NCI-H446 treated with DMSO at 0.1 percent for 48 hours (cell line): ENCODE measurements at regions not wholly inside any gene's neighbourhood (a gene's known extent, or its start where the extent isn't known, plus 50 kb on each side); places are given as distances from the start of the nearest gene placed in this dataset.

ENCODE experiments used
- DNase-seq: peaks from one replicate; lab custom pipeline; 2025; lab: John Stamatoyannopoulos, UW

DNA sequence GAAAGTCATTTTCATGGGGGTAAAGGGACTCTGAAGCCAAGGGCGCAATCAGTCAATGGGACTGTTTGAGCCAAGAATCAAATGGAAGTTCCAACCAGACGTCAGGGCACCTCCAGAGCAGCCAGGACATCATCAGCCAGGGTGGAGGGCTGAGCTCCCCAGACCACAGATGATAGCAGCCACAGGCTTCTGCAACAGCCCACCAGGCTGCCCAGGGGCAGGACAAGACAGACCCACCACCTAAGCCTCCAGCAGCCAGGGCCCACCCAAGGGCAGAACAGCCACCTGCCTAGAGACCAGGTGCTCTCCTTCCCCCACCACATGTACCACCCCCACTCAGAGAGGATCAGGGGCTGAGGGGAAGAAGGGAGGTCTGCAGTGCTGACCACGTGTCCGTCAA lies 53.8 kb upstream of the SLC66A3 start:
- no peak for DNase-seq

GRCh38 chr2:11102466-11102865 lies 52.8 kb upstream of the SLC66A3 start:
- DNase-seq: no peak

DNA sequence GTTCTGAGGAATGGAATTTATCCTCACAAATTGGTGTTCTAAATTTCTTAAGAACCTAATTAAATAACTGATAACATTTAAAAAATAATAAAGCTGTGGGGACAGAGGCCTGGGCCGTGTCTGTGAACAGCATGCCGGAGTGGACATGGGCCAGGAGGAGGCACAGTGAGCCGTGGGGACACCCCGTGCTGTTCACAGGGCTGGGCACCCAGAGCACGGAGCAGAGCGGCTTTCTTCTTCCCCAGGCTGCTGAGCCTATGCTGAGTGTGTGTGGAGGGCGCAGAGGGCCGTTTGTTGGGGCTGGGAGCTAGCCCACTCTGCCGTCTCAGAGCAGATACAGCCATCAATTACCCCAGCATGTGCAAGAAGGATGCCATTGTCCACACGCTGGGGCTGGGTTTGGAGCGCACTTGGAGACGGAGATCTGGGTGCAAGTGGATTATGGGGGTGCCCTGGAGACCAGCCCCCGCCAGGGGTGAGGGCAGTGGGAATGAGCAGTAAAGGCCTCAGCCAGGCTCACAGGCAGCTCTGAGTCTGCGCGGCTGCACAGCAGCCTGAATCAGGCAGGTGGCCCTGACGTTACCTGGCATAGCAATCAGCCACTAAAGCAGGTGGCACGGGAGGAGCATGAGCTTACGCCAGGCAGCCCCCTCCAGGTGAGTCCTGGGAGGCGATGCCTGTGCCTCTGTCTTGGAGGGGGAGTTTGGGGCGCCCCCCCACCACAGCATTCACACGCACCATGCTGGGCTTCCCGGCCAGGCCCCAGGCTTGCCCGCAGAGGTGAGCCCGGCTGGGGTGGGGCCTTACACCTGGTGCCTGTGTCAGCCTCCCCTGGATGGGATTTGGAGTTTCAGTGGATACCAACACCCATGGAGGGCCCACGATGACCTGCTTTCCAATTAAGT lies 52.1 kb upstream of the SLC66A3 start:
- no peak for DNase-seq

DNA sequence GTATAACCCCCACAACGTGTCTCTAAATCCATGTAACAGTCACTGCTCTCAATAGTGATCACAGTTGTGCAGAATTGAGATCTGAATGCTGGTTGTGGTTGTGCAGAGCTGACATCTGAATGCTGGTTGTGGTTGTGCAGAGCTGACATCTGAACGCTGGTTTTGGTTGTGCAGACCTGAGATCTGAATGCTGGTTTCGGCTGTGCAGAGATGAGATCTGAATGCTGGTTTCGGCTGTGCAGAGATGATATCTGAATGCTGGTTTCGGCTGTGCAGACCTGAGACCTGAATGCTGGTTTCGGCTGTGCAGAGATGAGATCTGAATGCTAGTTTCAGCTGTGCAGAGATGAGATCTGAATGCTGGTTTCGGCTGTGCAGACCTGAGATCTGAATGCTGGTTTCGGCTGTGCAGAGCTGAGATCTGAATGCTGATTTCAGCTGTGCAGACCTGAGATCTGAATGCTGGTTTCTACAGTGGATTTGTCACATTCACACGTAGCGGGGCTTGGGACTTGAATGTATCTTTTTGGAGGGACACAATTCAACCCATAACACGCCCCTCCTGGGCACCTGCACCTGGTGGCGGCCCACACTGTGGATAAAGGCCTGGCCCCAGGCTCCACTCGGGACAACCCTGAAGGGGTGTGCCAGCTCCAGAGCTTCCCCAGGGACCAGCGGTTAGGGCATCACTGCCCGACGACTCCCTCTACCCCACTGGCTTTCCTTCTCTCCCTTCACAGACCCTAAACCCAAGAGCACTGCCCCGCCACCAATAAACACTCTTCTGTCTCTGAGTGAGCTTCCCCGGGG lies 51.1 kb upstream of the SLC66A3 start:
- no peak for DNase-seq

GRCh38 chr2:11104794-11105660 lies 50.2 kb upstream of the SLC66A3 start:
- no peak for DNase-seq
